ENCODE measurements at regions not wholly inside any gene's neighbourhood (a gene's known extent, or its start where the extent isn't known, plus 50 kb on each side); places are given as distances from the start of the nearest gene placed in this dataset.
A peak's percentile ranks its signal among the peaks of the same experiment; 100 is the strongest.

GRCh38 chr11:69880041-69880825 is 61.0 kb upstream of the FGF3 start:
- Histone ChIP-seq H3K9me3 (no peaks in the 10 kb centered on the region), H3K4me1 (no peaks in the 10 kb centered on the region), H3K27ac (no peak overlapping the region), H3K4me3 (no peak overlapping the region), H3K36me3 (no peaks in the 10 kb centered on the region), H3K27me3 (no peaks in the 10 kb centered on the region)
- TF ChIP-seq POLR2A (IDR thresholded peaks at IDR 0.05), result no peak
- TF ChIP-seq, protein P1, sequence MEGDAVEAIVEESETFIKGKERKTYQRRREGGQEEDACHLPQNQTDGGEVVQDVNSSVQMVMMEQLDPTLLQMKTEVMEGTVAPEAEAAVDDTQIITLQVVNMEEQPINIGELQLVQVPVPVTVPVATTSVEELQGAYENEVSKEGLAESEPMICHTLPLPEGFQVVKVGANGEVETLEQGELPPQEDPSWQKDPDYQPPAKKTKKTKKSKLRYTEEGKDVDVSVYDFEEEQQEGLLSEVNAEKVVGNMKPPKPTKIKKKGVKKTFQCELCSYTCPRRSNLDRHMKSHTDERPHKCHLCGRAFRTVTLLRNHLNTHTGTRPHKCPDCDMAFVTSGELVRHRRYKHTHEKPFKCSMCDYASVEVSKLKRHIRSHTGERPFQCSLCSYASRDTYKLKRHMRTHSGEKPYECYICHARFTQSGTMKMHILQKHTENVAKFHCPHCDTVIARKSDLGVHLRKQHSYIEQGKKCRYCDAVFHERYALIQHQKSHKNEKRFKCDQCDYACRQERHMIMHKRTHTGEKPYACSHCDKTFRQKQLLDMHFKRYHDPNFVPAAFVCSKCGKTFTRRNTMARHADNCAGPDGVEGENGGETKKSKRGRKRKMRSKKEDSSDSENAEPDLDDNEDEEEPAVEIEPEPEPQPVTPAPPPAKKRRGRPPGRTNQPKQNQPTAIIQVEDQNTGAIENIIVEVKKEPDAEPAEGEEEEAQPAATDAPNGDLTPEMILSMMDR (IDR thresholded peaks at IDR 0.05), result no peak
- DNase-seq, result no peak

GRCh38 chr11:69880826-69881445 is 61.7 kb upstream of the FGF3 start:
- H3K4me3 ChIP-seq, result no peak overlapping the region
- no peaks in the 10 kb centered on the region for H3K4me1 ChIP-seq
- no peaks in the 10 kb centered on the region for H3K36me3 ChIP-seq
- no peak for TF ChIP-seq POLR2A (IDR thresholded peaks at IDR 0.05)
- TF ChIP-seq, protein P1 (IDR thresholded peaks at IDR 0.05), result no peak
- no peaks in the 10 kb centered on the region for H3K9me3 ChIP-seq
- no peak overlapping the region for H3K27ac ChIP-seq
- no peaks in the 10 kb centered on the region for H3K27me3 ChIP-seq
- peak in 1 of 3 donors; percentile 29 for DNase-seq

DNA sequence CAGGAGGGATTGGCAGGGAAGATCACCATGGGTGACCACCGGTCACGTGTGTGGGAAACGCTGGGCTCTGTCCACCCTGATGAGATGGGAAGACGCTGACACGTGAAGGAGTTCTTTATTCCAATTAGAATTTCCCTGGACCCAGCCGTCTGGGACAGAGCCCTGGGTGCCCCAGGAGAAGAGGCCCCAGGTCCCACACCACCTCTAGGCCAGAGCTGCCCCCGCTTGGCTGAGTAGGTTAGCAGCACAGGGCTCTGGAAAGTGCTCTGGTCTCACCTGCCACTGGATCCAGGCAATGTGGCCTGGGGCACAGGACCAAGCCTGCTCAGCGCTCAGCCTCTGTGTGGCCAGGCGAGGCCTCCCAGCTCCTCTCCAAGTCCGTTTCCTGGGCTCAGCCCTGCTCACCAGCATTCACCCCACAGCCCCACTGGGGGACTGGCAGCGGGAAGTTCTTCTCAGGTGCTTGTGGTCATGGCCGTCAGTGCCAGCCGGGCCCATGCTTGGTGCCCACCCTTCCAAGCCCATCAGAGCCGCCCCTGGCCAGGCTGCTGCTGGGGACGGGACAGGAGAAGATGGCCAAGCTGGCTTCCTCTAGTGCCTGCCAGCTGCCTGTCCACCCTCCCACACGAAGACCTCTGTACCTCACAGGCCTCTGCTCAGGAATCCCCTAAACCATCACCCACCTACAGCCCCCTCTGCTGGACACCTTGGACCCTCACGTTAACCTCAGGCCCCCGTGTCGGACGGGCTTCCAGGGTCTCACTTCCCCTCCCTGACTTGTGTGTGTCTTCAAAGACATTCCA is 62.5 kb upstream of the FGF3 start:
- Histone ChIP-seq H3K9me3 (no peaks in the 10 kb centered on the region), H3K4me1 (no peaks in the 10 kb centered on the region), H3K27me3 (no peaks in the 10 kb centered on the region), H3K4me3 (no peak overlapping the region), H3K36me3 (no peaks in the 10 kb centered on the region), H3K27ac (no peak overlapping the region)
- DNase-seq, result peak in 1 of 3 donors; percentile 20
- TF ChIP-seq, protein P1 (IDR thresholded peaks at IDR 0.05), result no peak
- no peak for TF ChIP-seq POLR2A (IDR thresholded peaks at IDR 0.05)

GRCh38 chr11:69882270-69882608 is 63.0 kb upstream of the FGF3 start:
- no peak for TF ChIP-seq POLR2A (IDR thresholded peaks at IDR 0.05)
- TF ChIP-seq, protein P1 (IDR thresholded peaks at IDR 0.05), result no peak

DNA sequence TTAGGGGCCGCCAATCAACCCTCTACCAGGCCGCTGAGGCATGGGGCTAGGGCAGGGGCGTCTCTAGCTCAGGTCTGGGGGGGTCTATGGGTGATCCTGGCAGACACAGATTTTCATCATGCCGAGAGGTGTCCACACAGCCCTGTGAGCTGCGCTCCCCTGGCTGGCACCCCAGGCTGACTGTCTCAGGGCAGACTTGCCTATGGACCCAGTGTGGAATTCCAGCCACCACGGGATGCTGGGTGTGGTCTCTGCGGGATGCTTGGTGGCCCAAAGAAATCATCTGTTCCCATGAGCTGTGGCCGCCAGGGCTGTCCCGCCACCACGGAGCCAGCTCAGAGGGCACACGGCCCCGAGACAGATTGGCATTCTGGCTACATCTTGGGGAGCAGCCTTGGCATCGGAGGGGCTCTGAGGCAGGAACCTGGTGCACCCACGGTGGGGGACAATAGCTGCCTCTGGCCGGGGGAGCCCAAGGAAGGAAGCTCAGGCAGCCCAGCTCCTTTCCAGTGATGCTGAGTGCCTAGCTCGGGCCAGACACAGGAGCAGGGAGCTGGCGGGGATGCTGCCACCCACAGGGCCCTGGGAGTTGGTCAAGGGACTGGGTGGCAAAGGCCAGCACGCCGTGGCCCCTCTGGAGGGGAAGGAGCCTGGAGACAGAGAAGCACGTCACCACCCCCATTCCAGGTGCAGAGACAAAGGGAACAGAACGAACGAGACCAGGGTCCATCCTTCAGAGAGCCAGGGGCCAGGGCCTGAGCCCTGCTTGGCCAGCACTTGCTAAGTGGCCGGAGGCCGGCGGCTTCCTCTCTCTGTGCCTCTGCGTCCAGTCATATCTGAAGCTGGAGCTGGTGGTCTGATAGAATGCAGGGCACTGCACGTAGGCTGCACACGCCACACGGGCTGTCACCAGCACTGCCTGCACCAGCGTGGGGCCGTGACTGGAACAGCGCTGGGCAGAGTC is 64.4 kb upstream of the FGF3 start:
- Histone ChIP-seq H3K27me3 (no peaks in the 10 kb centered on the region), H3K9me3 (no peaks in the 10 kb centered on the region), H3K36me3 (no peaks in the 10 kb centered on the region), H3K4me3 (no peak overlapping the region), H3K4me1 (no peaks in the 10 kb centered on the region), H3K27ac (no peak overlapping the region)
- TF ChIP-seq, protein P1 (IDR thresholded peaks at IDR 0.05), result no peak
- TF ChIP-seq POLR2A (IDR thresholded peaks at IDR 0.05), result no peak
- peak in 1 of 3 donors; percentile 32 for DNase-seq

More at GRCh38 chr11:69882270-69882608, 63.0 kb upstream of the FGF3 start:
- peak in 1 of 3 donors; percentile 27 for DNase-seq
- H3K4me1 ChIP-seq, result no peaks in the 10 kb centered on the region
- H3K4me3 ChIP-seq, result no peak overlapping the region
- no peaks in the 10 kb centered on the region for H3K36me3 ChIP-seq
- H3K9me3 ChIP-seq, result no peaks in the 10 kb centered on the region
- H3K27me3 ChIP-seq, result no peaks in the 10 kb centered on the region
- H3K27ac ChIP-seq, result no peak overlapping the region
